ENCODE measurements at regions not wholly inside any gene's neighbourhood (a gene's known extent, or its start where the extent isn't known, plus 50 kb on each side); places are given as distances from the start of the nearest gene placed in this dataset.
"Not testable (repeated sequence)": the region's sequence is repeated elsewhere in the genome, so short reads cannot be mapped to it uniquely, and the experiment has no call there.

DNA sequence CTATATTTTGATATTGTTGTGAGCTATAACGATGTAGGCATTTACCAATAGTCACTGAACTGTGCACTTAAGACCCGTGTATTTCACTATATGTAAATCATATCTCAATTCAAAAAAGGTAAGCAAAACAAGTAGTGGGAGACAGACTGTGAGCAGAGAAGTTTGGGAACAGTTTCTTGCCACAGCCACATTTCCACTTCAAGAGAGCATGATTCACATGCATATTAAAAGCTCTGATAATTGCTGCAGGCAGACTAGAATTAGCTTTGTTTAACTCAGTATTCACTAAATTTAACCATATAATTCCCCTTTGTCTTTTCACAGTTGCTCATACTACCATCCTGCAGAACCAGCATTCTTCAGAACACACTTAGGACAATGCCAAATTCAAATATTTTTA, 168.4 kb upstream of the ZNF385D start:
- H3K27ac Mint-ChIP-seq = no peak overlapping the region
- H3K4me1 Mint-ChIP-seq (ENCODE audit: low read depth) = no peaks in the 10 kb centered on the region
- H3K4me3 Mint-ChIP-seq = no peak overlapping the region
- H3K9me3 Mint-ChIP-seq = peaks cover 41% of the 10 kb centered on the region
- no peaks in the 10 kb centered on the region for H3K36me3 Mint-ChIP-seq (ENCODE audit: low read depth)
- no peaks in the 10 kb centered on the region for H3K27me3 Mint-ChIP-seq (ENCODE audit: low read depth)

DNA sequence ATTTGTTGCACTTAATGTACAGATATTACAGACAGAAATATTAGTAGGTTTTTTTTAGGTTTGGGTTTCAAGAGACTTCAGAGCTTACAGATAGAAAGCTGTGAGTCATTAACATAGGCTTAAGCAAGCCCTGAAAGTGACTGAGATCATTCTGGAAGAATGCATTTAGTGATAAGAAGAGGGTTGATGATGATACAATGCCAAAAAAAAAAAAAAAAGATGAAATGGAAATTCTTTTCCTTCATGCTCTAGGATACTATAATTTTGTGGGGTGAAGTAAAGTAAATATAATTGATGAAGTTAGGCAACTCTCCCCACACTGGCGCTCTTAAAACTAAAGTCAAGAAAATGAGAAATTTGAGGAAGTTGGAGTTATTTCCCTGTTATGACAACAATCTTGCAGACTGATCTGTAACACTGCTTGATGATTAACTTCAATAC, 169.4 kb upstream of the ZNF385D start:
- Mint-ChIP-seq H3K27ac (no peak overlapping the region), H3K4me3 (no peak overlapping the region), H3K36me3 (ENCODE audit: low read depth) (no peaks in the 10 kb centered on the region)

DNA sequence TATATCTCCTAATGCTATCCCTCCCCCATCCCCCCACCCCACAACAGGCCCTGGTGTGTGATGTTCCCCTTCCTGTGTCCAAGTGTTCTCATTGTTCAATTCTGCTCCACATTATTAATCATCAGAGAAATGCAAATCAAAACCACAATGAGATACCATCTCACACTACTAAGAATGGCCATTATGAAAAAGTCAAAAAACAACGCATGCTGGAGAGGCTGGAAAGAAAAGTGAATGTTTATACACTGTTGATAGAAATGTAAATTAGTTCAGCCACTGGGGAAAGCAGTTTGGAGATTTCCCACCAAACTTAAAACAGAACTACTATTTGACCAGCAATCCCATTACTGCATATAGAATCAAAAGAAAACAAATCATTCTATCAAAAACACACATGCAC, 172.1 kb upstream of the ZNF385D start:
- H3K4me1 Mint-ChIP-seq (ENCODE audit: low read depth); H3K27me3 Mint-ChIP-seq (ENCODE audit: low read depth); H3K27ac Mint-ChIP-seq; H3K36me3 Mint-ChIP-seq (ENCODE audit: low read depth); H3K4me3 Mint-ChIP-seq: not testable (repeated sequence)
- H3K9me3 Mint-ChIP-seq = peaks cover 38% of the 10 kb centered on the region

More for the DNA sequence above, 169.4 kb upstream of the ZNF385D start:
- Mint-ChIP-seq H3K9me3 (peaks cover 41% of the 10 kb centered on the region), H3K4me1 (ENCODE audit: low read depth) (no peaks in the 10 kb centered on the region), H3K27me3 (ENCODE audit: low read depth) (no peaks in the 10 kb centered on the region)

DNA sequence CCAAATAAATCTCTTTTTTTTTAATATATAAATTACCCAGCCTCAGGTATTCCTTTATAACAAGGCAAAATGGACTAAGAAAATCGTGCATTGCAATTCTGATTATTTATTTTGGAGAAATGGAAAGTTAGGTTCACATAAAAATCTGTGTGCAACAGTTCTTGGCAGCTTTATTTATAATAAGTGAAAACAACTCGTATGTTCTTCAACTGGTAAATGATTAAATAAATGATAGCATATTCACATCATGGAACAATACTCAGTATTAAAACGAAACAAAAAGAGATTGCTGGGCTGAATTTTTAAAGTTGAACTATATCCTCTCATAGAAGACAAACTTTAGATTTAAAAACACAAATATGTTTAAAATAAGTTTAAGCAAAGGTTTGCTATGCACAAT, 176.3 kb upstream of the ZNF385D start:
- Mint-ChIP-seq H3K27me3 (ENCODE audit: low read depth) (no peaks in the 10 kb centered on the region), H3K4me1 (ENCODE audit: low read depth) (no peaks in the 10 kb centered on the region), H3K4me3 (no peak overlapping the region), H3K27ac (no peak overlapping the region), H3K9me3 (peaks cover 20% of the 10 kb centered on the region), H3K36me3 (ENCODE audit: low read depth) (no peaks in the 10 kb centered on the region)

DNA sequence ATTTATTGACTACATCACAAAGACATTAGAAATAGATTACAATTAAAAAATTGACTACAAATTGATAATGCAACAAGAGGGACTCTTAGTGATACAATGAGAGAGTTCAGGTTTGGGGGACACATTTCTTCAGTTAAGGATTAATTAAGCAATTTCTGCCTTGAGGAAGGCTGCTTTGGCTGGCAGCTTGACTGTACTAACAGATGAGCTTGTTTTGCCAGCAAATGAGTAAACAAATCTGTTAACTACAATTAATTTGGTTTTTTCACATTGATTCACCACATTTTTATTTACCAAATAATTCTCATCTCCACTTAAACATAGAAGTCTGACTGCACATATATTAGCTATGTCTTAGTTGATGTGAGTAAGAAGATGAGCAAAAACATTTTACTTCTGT, 183.6 kb upstream of the ZNF385D start:
- Mint-ChIP-seq H3K27ac (no peak overlapping the region), H3K4me3 (no peak overlapping the region), H3K36me3 (ENCODE audit: low read depth) (no peaks in the 10 kb centered on the region), H3K4me1 (ENCODE audit: low read depth) (no peaks in the 10 kb centered on the region), H3K9me3 (peaks cover 10% of the 10 kb centered on the region), H3K27me3 (ENCODE audit: low read depth) (no peaks in the 10 kb centered on the region)

DNA sequence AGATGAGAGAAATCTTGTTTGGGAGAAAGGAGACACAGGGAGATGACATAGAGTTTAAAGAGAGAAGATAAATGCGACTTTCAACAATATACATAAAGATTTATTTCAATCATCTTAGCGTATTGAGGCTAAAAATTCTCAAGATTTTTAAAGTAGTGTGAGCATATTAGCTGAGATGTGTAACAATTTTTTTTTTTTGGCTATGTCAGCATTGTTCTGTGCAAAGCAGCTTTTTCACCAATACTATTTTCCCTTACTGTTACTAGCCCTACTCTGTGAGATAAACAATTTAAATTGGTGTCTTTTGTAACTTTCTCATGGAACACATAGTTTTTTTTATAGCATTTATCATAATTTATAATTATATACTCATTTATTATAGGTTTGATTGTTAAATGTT, 185.2 kb upstream of the ZNF385D start:
- Mint-ChIP-seq H3K27me3 (ENCODE audit: low read depth) (no peaks in the 10 kb centered on the region), H3K27ac (no peak overlapping the region), H3K36me3 (ENCODE audit: low read depth) (no peaks in the 10 kb centered on the region), H3K4me3 (no peak overlapping the region), H3K4me1 (ENCODE audit: low read depth) (no peaks in the 10 kb centered on the region), H3K9me3 (peaks cover 12% of the 10 kb centered on the region)

DNA sequence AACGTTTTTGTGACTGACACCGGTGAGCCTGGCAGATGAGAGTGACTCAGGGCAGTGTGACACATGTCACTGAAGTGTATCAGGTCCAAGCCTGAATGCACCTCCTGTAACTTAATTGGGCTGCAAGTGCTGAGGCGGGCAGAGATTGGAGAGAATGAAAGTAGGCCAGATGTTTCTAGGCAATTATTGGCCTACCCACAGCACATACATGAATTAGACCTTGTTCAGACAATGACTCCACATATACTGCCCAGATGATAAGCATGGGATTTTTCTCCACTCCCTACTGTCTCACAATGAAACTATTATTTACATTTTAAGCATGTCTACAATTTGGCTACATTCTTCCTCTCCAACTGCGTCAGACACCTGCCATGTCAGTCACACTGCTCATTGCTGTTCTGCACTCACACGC, 187.3 kb upstream of the ZNF385D start:
- H3K36me3 Mint-ChIP-seq (ENCODE audit: low read depth) = no peaks in the 10 kb centered on the region
- no peak overlapping the region for H3K4me3 Mint-ChIP-seq
- H3K27ac Mint-ChIP-seq = no peak overlapping the region
- no peaks in the 10 kb centered on the region for H3K4me1 Mint-ChIP-seq (ENCODE audit: low read depth)
- H3K27me3 Mint-ChIP-seq (ENCODE audit: low read depth) = no peaks in the 10 kb centered on the region
- H3K9me3 Mint-ChIP-seq = peaks cover 9% of the 10 kb centered on the region

DNA sequence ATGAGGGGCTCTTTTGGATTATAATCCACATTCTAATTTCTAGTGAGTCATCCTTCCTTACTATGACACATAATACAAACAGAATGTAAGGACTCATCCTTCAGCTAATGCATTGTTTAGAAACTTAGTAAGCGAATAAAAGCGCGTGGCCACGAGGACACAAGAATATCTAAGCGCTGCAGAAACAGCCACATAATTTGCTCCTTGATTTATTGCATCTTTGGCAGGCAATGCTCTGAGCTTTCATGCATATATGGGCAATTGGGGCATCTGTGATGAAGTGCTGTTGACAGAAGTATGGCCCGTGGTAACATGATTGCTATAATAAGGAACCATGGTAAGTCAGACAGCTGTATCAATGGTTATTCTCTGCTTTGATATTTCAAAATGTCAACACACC, 191.3 kb upstream of the ZNF385D start:
- Mint-ChIP-seq H3K9me3 (peaks cover 3% of the 10 kb centered on the region), H3K4me3 (no peak overlapping the region), H3K4me1 (ENCODE audit: low read depth) (no peaks in the 10 kb centered on the region), H3K36me3 (ENCODE audit: low read depth) (no peaks in the 10 kb centered on the region), H3K27ac (no peak overlapping the region), H3K27me3 (ENCODE audit: low read depth) (no peaks in the 10 kb centered on the region)

DNA sequence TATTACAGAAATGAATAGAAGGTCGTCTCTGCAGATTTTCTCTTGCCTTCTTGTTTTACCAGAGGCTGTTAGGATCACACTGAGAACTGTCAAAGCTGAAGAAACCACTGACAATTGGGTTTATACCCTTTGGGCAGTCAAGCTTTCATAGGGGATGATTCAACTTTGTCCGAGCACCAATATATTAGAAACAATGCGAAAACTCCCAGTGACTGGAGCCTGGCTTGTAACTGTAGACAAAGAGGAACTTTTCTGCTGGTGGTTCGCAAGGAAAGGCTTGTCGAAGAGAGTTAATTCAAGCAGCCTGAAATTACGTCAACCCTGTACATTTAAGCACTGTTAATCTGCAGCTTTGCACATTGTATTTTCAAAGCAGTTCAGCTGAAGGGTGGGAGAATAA, 193.2 kb upstream of the ZNF385D start:
- Mint-ChIP-seq H3K4me1 (ENCODE audit: low read depth) (no peaks in the 10 kb centered on the region), H3K36me3 (ENCODE audit: low read depth) (no peaks in the 10 kb centered on the region), H3K27me3 (ENCODE audit: low read depth) (no peaks in the 10 kb centered on the region), H3K27ac (no peak overlapping the region), H3K9me3 (peaks cover 3% of the 10 kb centered on the region), H3K4me3 (no peak overlapping the region)

DNA sequence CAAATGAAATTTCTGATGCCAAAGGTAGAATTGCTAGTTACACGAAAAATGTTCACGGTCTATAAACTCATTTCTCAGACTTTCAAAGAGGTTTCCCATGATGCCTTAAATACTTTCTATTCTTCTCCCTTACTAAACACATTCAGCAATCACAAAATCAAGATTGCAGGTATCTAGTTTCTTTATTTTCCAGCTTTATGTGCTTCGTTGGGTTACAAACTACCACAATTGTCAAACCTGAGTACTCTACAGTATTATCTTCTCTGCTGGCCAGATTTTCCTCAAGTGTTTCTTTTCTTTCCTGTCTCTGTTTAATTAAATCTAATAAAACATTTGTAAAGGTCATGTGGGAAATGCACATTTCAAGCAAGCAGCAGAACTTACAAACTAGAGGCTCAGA, 201.8 kb upstream of the ZNF385D start:
- no peaks in the 10 kb centered on the region for H3K27me3 Mint-ChIP-seq (ENCODE audit: low read depth)
- no peaks in the 10 kb centered on the region for H3K36me3 Mint-ChIP-seq (ENCODE audit: low read depth)
- H3K4me3 Mint-ChIP-seq = no peak overlapping the region
- H3K4me1 Mint-ChIP-seq (ENCODE audit: low read depth) = no peaks in the 10 kb centered on the region
- peaks cover 24% of the 10 kb centered on the region for H3K9me3 Mint-ChIP-seq
- H3K27ac Mint-ChIP-seq = no peak overlapping the region

DNA sequence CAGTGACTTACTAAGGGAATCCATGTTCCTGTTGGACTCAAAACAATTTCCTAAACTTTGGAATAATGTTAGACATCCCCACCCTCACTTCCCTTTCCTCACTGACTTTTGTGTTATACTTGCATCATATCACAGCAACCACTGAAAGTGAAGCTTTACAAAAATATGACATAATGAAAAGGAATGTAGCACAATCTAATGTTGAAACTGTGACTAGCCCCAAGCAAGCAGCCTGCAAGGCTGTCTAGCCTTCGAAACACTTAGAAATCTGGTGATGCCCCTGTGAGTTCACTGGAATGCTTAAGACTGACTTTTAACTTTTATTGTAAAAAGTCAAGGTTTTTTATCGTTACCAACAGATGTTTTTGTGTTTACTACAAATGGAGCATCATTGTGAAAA, 203.7 kb upstream of the ZNF385D start:
- H3K9me3 Mint-ChIP-seq = peaks cover 26% of the 10 kb centered on the region

DNA sequence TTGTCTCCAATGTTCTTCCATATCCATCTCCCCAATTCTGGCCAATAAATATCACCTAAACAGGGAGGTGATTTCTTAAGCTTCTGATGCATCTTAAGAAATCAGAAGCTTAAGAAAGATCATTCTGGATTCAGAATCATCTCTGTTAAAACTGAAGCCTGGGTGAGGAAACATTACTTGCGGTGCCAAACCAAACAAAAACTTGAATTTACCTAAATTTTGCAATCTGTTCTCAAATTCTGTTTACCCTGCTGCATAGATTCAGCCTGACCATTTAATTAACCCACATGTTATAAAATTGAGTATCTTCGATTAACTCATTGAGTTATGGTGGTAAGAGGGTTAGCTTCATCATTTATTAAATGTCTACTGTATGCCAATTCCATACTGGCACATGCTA, 204.4 kb upstream of the ZNF385D start:
- Mint-ChIP-seq H3K36me3 (ENCODE audit: low read depth) (no peaks in the 10 kb centered on the region), H3K4me1 (ENCODE audit: low read depth) (no peaks in the 10 kb centered on the region), H3K27me3 (ENCODE audit: low read depth) (no peaks in the 10 kb centered on the region), H3K4me3 (no peak overlapping the region), H3K27ac (no peak overlapping the region), H3K9me3 (peaks cover 22% of the 10 kb centered on the region)

More for the DNA sequence above, 203.7 kb upstream of the ZNF385D start:
- Mint-ChIP-seq H3K27me3 (ENCODE audit: low read depth) (no peaks in the 10 kb centered on the region), H3K4me3 (no peak overlapping the region), H3K4me1 (ENCODE audit: low read depth) (no peaks in the 10 kb centered on the region), H3K36me3 (ENCODE audit: low read depth) (no peaks in the 10 kb centered on the region), H3K27ac (no peak overlapping the region)

DNA sequence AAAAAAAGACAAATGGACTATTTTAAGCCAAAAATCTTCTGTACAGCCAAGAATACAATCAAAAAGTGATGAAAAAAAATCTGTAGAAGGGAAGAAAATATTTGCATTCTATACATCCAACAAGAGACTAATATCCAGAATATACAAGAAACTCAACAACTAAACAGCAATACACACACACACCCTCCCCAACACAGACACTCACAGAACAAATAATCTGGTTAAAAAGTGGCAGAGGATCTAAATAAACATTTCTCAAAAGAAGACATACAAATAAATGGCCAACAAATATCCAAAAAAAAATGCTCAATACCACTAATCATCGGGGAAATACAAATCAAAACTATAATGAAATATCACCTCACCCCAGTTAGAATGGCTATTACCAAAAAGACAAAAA, 209.0 kb upstream of the ZNF385D start:
- no peak overlapping the region for H3K4me3 Mint-ChIP-seq
- no peaks in the 10 kb centered on the region for H3K36me3 Mint-ChIP-seq (ENCODE audit: low read depth)
- no peak overlapping the region for H3K27ac Mint-ChIP-seq
- H3K4me1 Mint-ChIP-seq (ENCODE audit: low read depth) = no peaks in the 10 kb centered on the region
- peaks cover 10% of the 10 kb centered on the region for H3K9me3 Mint-ChIP-seq
- no peaks in the 10 kb centered on the region for H3K27me3 Mint-ChIP-seq (ENCODE audit: low read depth)

DNA sequence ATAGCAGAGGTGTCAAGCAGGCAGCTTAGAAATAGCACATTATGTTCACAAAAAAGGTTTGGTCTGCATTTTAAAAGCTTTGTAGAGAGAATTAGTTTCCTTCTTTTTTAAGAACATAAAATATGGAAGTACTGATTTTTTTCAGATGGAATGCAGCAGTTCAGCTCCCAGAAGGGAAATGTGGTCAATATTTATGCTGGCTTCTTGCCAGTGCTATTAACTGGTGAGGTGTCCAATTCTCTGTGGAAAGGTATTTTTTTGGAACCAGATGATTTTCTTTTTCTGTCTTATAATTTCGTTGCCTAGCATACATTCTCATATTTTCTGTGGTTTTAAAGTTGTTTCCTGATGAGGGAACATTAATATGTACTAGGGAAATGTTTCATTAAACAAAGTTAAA, 211.4 kb upstream of the ZNF385D start:
- no peaks in the 10 kb centered on the region for H3K36me3 Mint-ChIP-seq (ENCODE audit: low read depth)
- no peak overlapping the region for H3K4me3 Mint-ChIP-seq
- peaks cover 4% of the 10 kb centered on the region for H3K9me3 Mint-ChIP-seq
- H3K27me3 Mint-ChIP-seq (ENCODE audit: low read depth) = no peaks in the 10 kb centered on the region
- no peaks in the 10 kb centered on the region for H3K4me1 Mint-ChIP-seq (ENCODE audit: low read depth)
- no peak overlapping the region for H3K27ac Mint-ChIP-seq

DNA sequence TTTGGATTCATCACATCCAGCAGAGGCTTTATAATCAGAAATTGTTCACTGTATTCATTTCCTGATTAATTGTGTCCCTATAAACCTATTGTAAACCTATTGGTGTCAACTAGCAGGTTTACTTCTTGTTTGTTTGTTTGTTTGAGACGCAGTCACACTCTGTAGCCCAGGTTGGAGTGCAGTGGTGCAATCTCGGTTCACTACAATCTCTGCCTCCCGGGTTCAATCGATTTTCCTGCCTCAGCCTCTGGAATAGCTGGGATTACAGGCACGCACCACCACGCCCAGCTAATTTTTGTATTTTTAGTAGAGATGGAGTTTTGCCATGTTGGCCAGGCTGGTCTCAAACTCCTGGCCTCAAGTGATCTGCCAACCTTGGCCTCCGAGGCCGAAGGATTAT, 215.4 kb upstream of the ZNF385D start:
- H3K9me3 Mint-ChIP-seq; H3K4me3 Mint-ChIP-seq; H3K4me1 Mint-ChIP-seq (ENCODE audit: low read depth); H3K27me3 Mint-ChIP-seq (ENCODE audit: low read depth); H3K36me3 Mint-ChIP-seq (ENCODE audit: low read depth); H3K27ac Mint-ChIP-seq: not testable (repeated sequence)

DNA sequence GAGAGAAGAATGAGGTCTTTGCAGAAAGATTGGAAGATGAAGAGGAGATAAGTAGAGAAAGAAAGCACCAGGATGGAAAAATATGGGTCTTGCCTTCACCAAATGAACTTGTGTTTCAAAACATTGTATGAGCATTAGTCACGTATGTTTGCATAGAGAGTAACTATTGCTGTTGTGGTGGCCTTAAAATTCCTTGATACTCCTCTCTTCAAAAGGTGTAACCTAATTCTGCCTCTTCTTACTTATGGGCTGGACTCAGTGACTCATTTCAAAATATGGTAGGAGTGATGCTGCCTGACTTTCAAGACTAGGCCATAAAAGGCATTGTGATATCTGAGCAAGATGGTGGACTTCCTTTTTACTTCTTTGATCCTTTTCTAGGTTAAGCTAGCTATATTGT, 228.7 kb upstream of the ZNF385D start:
- peaks cover 6% of the 10 kb centered on the region for H3K9me3 Mint-ChIP-seq
- H3K4me3 Mint-ChIP-seq = no peak overlapping the region
- no peaks in the 10 kb centered on the region for H3K27me3 Mint-ChIP-seq (ENCODE audit: low read depth)
- no peak overlapping the region for H3K27ac Mint-ChIP-seq
- H3K4me1 Mint-ChIP-seq (ENCODE audit: low read depth) = no peaks in the 10 kb centered on the region
- no peaks in the 10 kb centered on the region for H3K36me3 Mint-ChIP-seq (ENCODE audit: low read depth)

All from T-helper 1 cell treated with Interleukin-12 subunit alpha and Interleukin-12 subunit beta and Interleukin-4 antibody, amounts not matched to agents 30 μg/mL and 1 μg/mL, for 36 hours (primary cell).